ENCODE measurements at regions not wholly inside any gene's neighbourhood (a gene's known extent, or its start where the extent isn't known, plus 50 kb on each side); places are given as distances from the start of the nearest gene placed in this dataset.

DNA sequence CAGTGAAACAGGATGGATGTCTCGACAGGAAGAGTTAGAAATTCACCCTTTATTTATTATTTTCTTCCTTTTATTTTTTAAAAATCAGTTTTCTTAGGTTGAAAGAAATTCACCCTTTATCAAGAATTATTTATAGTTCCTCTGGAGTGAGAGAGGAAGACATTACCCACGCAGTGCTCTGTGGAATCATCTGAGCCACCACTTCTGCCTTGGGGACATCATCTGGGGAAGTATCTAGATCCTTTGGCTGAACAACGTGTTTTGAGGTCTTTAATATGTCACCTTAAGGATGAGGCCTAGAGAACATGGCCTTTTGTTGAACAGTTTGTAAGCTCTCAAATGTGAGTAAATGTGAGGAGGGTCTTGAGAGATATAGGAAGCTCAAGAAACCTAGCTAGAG lies 183.3 kb downstream of the UTP18 start:
- H3K9me3 ChIP-seq: no peaks in the 10 kb centered on the region
- TF ChIP-seq, protein P1, sequence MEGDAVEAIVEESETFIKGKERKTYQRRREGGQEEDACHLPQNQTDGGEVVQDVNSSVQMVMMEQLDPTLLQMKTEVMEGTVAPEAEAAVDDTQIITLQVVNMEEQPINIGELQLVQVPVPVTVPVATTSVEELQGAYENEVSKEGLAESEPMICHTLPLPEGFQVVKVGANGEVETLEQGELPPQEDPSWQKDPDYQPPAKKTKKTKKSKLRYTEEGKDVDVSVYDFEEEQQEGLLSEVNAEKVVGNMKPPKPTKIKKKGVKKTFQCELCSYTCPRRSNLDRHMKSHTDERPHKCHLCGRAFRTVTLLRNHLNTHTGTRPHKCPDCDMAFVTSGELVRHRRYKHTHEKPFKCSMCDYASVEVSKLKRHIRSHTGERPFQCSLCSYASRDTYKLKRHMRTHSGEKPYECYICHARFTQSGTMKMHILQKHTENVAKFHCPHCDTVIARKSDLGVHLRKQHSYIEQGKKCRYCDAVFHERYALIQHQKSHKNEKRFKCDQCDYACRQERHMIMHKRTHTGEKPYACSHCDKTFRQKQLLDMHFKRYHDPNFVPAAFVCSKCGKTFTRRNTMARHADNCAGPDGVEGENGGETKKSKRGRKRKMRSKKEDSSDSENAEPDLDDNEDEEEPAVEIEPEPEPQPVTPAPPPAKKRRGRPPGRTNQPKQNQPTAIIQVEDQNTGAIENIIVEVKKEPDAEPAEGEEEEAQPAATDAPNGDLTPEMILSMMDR (IDR thresholded peaks at IDR 0.05; ENCODE audit: low read depth, low read length): no peak
- H3K4me1 ChIP-seq: peaks cover 14% of the 10 kb centered on the region
- no peaks in the 10 kb centered on the region for H3K36me3 ChIP-seq
- H3K4me3 ChIP-seq (ENCODE audit: low read depth, low read length): no peak overlapping the region
- no peaks in the 10 kb centered on the region for H3K27me3 ChIP-seq
- DNase-seq: no peak

DNA sequence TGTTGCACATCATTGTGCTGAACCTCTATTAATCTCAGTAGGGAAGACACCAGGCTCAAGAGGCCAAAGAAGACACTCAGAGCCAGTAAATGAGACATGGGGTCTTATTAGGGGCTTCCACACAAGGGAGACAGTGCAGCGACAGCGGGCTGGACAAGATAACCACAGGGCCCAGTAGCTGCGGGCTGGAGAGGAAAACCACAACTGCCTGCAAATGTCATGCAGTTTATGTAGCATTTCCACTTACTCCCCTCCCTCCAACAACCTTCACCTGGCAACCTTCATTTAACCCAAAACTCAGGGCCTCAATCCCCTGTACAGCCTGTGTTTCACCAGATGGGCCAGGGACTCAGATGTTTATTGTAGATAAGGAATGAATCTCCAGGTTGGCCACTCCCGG lies 185.6 kb downstream of the UTP18 start:
- Histone ChIP-seq H3K36me3 (no peaks in the 10 kb centered on the region), H3K27me3 (no peaks in the 10 kb centered on the region), H3K4me1 (no peaks in the 10 kb centered on the region), H3K9me3 (no peaks in the 10 kb centered on the region), H3K4me3 (ENCODE audit: low read depth, low read length) (no peak overlapping the region)
- DNase-seq: no peak
- TF ChIP-seq, protein P1 (IDR thresholded peaks at IDR 0.05; ENCODE audit: low read depth, low read length): no peak

DNA sequence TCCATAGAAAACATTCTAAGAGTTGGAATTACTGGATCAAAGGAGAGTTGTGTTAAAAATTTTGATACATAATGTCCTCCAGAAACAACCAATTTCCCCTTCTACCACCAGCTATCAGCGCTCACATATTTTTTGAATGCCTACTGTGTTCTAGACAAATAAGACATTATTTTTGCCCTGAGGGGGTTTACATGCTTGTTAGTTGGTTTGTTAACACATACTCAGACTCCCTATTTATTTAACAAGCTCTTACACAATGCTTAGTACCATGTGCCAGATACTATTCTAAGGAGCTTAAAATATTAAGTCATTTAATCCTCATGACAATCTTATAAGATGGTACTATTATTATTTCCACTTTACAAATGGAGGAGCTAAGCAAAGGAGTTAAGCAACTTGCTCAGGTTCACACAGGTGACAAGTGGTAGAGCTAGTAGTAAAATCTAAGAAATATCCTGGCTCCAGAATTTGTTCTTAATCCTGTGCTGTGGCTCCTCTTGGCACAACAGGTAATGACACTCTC lies 194.2 kb downstream of the UTP18 start:
- Histone ChIP-seq H3K4me3 (ENCODE audit: low read depth, low read length) (no peak overlapping the region), H3K4me1 (no peaks in the 10 kb centered on the region), H3K9me3 (no peaks in the 10 kb centered on the region), H3K36me3 (no peaks in the 10 kb centered on the region), H3K27me3 (no peaks in the 10 kb centered on the region)
- DNase-seq: no peak
- TF ChIP-seq, protein P1 (IDR thresholded peaks at IDR 0.05; ENCODE audit: low read depth, low read length): no peak

DNA sequence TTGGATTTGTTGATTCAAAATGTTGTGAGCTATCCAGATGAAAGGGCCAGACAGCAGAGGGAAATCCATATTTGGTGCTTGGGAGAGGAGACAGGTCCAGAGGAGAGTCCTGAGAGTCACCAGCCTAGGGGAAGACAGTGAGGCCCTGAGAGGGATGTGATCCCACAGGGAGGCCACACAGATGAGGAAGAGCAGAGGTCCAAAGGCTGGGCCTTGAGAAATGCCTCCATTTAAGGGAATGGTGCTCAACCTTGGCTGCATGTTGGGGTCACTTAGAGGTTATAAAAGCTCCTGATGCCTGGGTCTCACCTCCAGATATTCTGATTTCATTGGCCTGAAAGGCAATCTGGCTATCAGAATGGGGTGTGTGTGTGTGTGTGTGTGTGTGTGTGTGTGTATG lies 194.9 kb downstream of the UTP18 start:
- H3K4me1 ChIP-seq: no peaks in the 10 kb centered on the region
- H3K9me3 ChIP-seq: no peaks in the 10 kb centered on the region
- no peaks in the 10 kb centered on the region for H3K36me3 ChIP-seq
- H3K27me3 ChIP-seq: no peaks in the 10 kb centered on the region
- TF ChIP-seq, protein P1 (IDR thresholded peaks at IDR 0.05; ENCODE audit: low read depth, low read length): no peak
- no peak for DNase-seq
- H3K4me3 ChIP-seq (ENCODE audit: low read depth, low read length): no peak overlapping the region

DNA sequence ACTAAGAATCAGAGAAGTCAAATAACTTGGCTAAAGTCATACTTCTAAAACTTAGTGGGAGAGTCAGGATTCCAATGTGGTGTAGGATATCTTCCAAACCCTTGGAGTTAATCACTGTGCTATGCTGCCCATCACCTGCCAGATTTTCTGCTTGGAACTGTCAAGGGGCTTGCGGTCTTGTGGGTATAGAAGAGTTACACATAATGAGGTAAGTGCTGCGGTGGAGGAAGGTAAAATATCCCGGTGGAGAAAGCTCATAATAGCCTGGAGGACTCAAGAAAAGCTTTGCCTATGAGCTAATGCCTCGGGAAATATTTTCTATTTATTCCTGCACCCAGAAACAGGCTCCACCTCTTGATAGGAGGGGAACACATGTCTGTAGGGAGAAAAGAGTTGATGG lies 195.6 kb downstream of the UTP18 start:
- Histone ChIP-seq H3K4me3 (ENCODE audit: low read depth, low read length) (no peak overlapping the region), H3K4me1 (no peaks in the 10 kb centered on the region), H3K9me3 (no peaks in the 10 kb centered on the region), H3K36me3 (no peaks in the 10 kb centered on the region), H3K27me3 (no peaks in the 10 kb centered on the region)
- TF ChIP-seq, protein P1 (IDR thresholded peaks at IDR 0.05; ENCODE audit: low read depth, low read length): no peak
- DNase-seq: no peak

DNA sequence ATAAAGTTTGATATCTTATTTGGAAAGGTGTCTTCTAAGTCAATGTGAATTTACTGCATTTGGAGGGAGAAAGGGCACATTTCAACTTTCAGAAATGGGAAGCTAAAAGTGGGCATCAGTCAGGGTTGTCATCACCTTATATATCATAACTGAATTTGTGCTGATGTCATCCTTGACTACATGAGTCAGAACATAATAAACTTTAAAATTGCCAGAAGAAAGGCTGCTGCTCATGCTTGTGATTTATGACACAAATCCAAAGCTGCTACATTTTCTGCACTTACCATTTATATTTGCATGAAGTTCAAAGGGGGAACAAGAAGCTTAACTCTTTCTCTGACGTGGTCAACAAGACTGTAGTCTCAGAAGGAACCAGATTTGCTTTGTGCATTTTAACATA lies 196.6 kb downstream of the UTP18 start:
- Histone ChIP-seq H3K27me3 (no peaks in the 10 kb centered on the region), H3K4me1 (no peaks in the 10 kb centered on the region), H3K36me3 (no peaks in the 10 kb centered on the region), H3K4me3 (ENCODE audit: low read depth, low read length) (no peak overlapping the region), H3K9me3 (no peaks in the 10 kb centered on the region)
- TF ChIP-seq, protein P1 (IDR thresholded peaks at IDR 0.05; ENCODE audit: low read depth, low read length): no peak
- DNase-seq: no peak

All from BE2C (cell line).